Right atrium auricular region (tissue), 2 donors: ENCODE measurements at regions not wholly inside any gene's neighbourhood (a gene's known extent, or its start where the extent isn't known, plus 50 kb on each side); places are given as distances from the start of the nearest gene placed in this dataset.

Experiments used
- DNase-seq: peaks from one replicate; pipeline ENCODE4 v3.0.0-alpha.2; 2019; ENCODE audit warnings: low spot score
- H3K27ac ChIP-seq, 2 donors: fragments of 200-600 bp; sonication (generic); 1 replicate in 1 of 2; 2 replicates in 1 of 2; pipeline ENCODE4 v1.5.1; 2016 to 2019
- H3K27me3 ChIP-seq, 2 donors: fragments of 200-600 bp; sonication (generic); one replicate each; pipeline versions ENCODE4 v1.5.1 to v1.6.0; 2017 to 2019
- H3K36me3 ChIP-seq: fragments of 200-600 bp; sonication (generic); one replicate; pipeline ENCODE4 v1.5.1; 2016
- H3K4me1 ChIP-seq, 2 donors: fragments of 200-600 bp; sonication (generic); one replicate each; pipeline versions ENCODE4 v1.5.1 to v1.6.0; 2017 to 2019
- H3K4me3 ChIP-seq, 2 donors: fragments of 200-600 bp; sonication (generic); 1 replicate in 1 of 2; 2 replicates in 1 of 2; pipeline ENCODE4 v1.5.1; 2017 to 2019; ENCODE audit warnings: mild to moderate bottlenecking in 1 of 2, moderate library complexity in 1 of 2
- H3K9me3 ChIP-seq, 2 donors: fragments of 200-600 bp; sonication (generic); one replicate each; pipeline ENCODE4 v1.5.1; 2019
- TF ChIP-seq, protein P1 (sequence below), 2 donors: fragments of 200-600 bp; sonication (generic); IDR thresholded peaks; one replicate each; pipeline ENCODE4 v1.5.1; 2019; ENCODE audit warnings: antibody characterized with exemption in 2 of 2

DNA sequence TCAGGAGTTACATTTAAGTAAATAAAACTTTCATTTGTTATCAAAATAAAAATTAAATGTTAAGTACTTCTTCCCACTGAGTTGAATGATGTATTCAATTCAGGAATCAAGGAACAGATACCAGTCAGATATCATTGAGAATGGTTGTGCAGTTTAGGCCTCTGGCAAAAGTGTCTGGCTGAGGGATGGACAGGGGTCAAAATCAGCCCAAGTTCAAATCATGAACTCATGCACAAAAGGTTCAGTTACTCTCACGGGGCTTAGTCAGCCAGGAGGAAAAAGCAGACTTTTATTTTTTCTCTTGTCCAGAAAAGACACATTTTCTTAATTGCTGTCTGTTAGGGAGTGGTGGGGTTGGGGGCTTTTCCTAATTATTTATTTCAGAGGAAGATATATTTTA, 166.3 kb downstream of the RASSF9 start:
- no peaks in the 10 kb centered on the region for H3K4me1 ChIP-seq
- DNase-seq: no peak
- H3K4me3 ChIP-seq: no peak overlapping the region
- no peaks in the 10 kb centered on the region for H3K9me3 ChIP-seq
- no peaks in the 10 kb centered on the region for H3K36me3 ChIP-seq
- H3K27me3 ChIP-seq: no peaks in the 10 kb centered on the region
- no peak overlapping the region for H3K27ac ChIP-seq
- TF ChIP-seq, protein P1, sequence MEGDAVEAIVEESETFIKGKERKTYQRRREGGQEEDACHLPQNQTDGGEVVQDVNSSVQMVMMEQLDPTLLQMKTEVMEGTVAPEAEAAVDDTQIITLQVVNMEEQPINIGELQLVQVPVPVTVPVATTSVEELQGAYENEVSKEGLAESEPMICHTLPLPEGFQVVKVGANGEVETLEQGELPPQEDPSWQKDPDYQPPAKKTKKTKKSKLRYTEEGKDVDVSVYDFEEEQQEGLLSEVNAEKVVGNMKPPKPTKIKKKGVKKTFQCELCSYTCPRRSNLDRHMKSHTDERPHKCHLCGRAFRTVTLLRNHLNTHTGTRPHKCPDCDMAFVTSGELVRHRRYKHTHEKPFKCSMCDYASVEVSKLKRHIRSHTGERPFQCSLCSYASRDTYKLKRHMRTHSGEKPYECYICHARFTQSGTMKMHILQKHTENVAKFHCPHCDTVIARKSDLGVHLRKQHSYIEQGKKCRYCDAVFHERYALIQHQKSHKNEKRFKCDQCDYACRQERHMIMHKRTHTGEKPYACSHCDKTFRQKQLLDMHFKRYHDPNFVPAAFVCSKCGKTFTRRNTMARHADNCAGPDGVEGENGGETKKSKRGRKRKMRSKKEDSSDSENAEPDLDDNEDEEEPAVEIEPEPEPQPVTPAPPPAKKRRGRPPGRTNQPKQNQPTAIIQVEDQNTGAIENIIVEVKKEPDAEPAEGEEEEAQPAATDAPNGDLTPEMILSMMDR (IDR thresholded peaks at IDR 0.05): no peak

DNA sequence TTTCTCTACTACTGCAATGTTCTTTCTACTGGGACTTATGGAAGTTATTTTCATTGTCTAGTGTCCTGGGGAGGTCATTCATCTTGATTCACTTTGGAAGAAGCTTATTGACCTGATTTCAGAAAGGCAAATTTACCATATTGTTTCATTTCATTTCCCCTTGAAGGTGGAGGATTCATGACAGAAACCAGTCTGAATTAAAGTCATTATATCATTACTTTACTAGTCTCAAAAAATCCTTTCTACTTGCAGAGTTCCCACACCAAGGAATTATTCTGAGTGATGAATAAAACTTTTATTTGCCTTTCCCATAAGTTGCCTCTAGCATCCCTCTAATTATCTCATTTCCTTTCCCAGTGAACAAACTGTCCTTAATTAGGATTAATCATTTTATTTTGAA, 163.8 kb downstream of the RASSF9 start:
- Histone ChIP-seq H3K4me3 (no peak overlapping the region), H3K27me3 (no peaks in the 10 kb centered on the region), H3K27ac (no peak overlapping the region), H3K4me1 (no peaks in the 10 kb centered on the region), H3K36me3 (no peaks in the 10 kb centered on the region), H3K9me3 (no peaks in the 10 kb centered on the region)
- TF ChIP-seq, protein P1 (IDR thresholded peaks at IDR 0.05): no peak
- DNase-seq: no peak

DNA sequence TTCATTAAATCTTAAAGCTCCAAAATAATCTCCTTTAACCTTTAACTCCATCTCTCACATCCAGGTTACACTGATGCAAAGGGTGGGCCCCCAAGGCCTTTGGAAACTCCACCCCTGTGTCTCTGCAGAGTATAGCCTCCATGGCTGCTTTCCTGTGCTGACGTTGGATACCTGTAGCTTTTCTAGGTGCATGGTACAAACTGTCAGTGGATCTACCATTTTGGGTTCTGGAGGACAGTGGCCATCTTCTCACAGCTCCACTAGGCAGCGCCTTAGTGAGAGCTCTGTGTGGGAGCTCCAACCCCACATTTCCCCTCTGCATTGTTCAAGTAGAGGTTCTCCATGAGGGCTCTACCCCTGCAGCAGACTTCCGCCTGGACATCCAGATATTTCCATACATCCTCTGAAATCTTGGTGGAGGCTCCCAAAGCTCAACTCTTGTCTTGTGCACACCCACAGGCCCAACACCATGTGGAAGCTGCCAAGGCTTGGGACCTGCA, 162.2 kb downstream of the RASSF9 start:
- TF ChIP-seq, protein P1 (IDR thresholded peaks at IDR 0.05): no peak
- Histone ChIP-seq H3K27ac (no peak overlapping the region), H3K4me3 (no peak overlapping the region), H3K4me1 (no peaks in the 10 kb centered on the region), H3K9me3 (no peaks in the 10 kb centered on the region), H3K27me3 (no peaks in the 10 kb centered on the region), H3K36me3 (no peaks in the 10 kb centered on the region)
- DNase-seq: no peak

DNA sequence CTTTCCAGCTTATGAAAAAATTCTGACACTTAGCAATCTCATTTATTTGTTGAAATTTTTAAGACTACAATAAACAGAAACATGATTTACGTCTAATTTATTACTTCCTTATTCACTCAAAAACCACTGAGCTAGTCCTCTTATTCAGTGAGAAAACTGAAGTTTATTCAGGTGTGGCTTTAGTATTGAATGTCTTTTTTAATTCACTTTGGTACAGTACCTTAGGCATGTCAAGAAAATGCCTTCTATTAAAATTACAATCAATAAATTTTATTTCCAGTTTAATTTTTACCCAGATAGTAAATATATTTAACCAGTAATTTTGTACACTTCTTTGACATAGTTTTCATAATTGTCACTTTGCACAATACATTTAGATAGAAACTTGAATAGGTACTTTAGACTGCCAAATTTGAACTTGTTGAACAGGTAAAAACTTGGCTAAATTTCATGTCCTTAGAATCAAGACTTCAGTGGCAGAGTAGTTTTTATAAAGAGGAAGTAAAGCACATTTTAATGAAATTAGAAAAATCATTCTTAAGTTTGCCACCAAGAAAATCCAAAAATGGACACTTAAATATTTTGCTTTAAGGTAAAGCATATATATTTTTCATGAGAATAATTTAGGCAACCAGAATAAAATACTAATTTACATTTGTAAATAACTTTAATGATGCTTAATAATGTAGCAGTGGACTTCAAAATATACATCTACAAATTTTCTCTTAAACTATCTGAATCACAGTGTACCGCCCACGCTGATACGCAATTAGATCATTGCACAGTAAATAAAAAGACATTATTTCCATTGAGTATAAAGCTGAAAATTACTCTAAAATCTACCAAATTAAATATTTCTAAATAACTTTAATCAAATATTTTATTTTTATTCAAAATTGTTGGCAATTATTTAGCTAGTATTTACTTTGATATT, 159.1 kb downstream of the RASSF9 start:
- no peak for DNase-seq
- no peaks in the 10 kb centered on the region for H3K4me1 ChIP-seq
- H3K36me3 ChIP-seq: no peaks in the 10 kb centered on the region
- no peaks in the 10 kb centered on the region for H3K27me3 ChIP-seq
- TF ChIP-seq, protein P1 (IDR thresholded peaks at IDR 0.05): no peak
- H3K9me3 ChIP-seq: no peaks in the 10 kb centered on the region
- H3K27ac ChIP-seq: no peak overlapping the region
- no peak overlapping the region for H3K4me3 ChIP-seq

DNA sequence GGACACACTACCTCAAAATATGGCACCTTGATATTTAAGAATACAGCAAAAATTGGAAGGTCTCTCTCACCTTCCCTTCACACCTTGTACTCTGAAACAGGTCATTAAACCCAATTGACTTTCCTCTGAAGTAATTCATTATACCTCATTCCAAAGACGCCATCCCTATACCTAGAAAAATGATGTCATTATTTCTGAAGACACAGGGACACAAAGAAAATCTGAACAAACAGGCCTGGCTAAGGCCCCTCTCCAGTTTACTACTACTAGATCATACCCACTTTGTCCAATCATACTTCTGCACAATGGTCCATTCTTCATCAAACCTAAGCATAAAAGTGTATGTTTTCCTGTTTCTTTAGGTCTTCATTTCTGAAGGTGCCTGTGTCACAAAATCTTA, 156.9 kb downstream of the RASSF9 start:
- TF ChIP-seq, protein P1 (IDR thresholded peaks at IDR 0.05): no peak

More for the DNA sequence above, 156.9 kb downstream of the RASSF9 start:
- H3K36me3 ChIP-seq: no peaks in the 10 kb centered on the region
- no peak overlapping the region for H3K4me3 ChIP-seq
- no peak overlapping the region for H3K27ac ChIP-seq
- H3K4me1 ChIP-seq: no peaks in the 10 kb centered on the region
- H3K9me3 ChIP-seq: no peaks in the 10 kb centered on the region
- DNase-seq: no peak
- no peaks in the 10 kb centered on the region for H3K27me3 ChIP-seq
